NT2/D1 (cell line): ENCODE measurements at regions not wholly inside any gene's neighbourhood (a gene's known extent, or its start where the extent isn't known, plus 50 kb on each side); places are given as distances from the start of the nearest gene placed in this dataset.

ENCODE experiments used
- YY1 ChIP-seq: IDR thresholded peaks from 2 replicates; pipeline ENCODE4 v1.6.1; 2011; ENCODE audit not compliant: insufficient read length, insufficient read depth
- ZNF274 ChIP-seq: IDR thresholded peaks from 2 replicates; pipeline ENCODE4 v1.6.1; 2011; ENCODE audit warnings: mild to moderate bottlenecking, low read depth, low read length

GRCh38 chr6:76876922-76877553 is 586.3 kb downstream of the HTR1B start:
- TF ChIP-seq ZNF274 = no peak
- no peak for TF ChIP-seq YY1
